Activated naive CD4-positive, alpha-beta T cell treated with anti-CD3 and anti-CD28 coated beads, Interleukin-2, amount 10 ng/mL, durations not matched to agents 7 days and 5 days (primary cell): ENCODE measurements at regions not wholly inside any gene's neighbourhood (a gene's known extent, or its start where the extent isn't known, plus 50 kb on each side); places are given as distances from the start of the nearest gene placed in this dataset.

ENCODE experiments used
- CTCF ChIA-PET: fragments of 350-600 bp; sonication (Branson Sonifier 250); formaldehyde crosslinking; loops from one replicate; lab custom pipeline; 2021; ENCODE audit warnings: antibody characterized with exemption; lab: Charles Lee
- DNase-seq: peaks from one replicate; pipeline ENCODE4 v3.0.0-alpha.2; 2020
- H3K27ac Mint-ChIP-seq: one replicate; pipeline ENCODE4 v1.8.0; 2021; ENCODE audit warnings: mild to moderate bottlenecking, moderate library complexity, mixed read lengths
- H3K27me3 Mint-ChIP-seq: one replicate; pipeline ENCODE4 v1.8.0; 2021; ENCODE audit warnings: mild to moderate bottlenecking, mixed read lengths
- H3K36me3 Mint-ChIP-seq: one replicate; pipeline ENCODE4 v1.8.0; 2021; ENCODE audit warnings: mixed read lengths
- H3K4me1 Mint-ChIP-seq: one replicate; pipeline ENCODE4 v1.8.0; 2021; ENCODE audit warnings: mixed read lengths
- H3K4me3 Mint-ChIP-seq: one replicate; pipeline ENCODE4 v1.8.0; 2021; ENCODE audit warnings: mild to moderate bottlenecking, moderate library complexity, mixed read lengths
- H3K9me3 Mint-ChIP-seq: one replicate; pipeline ENCODE4 v1.8.0; 2021; ENCODE audit warnings: mixed read lengths

DNA sequence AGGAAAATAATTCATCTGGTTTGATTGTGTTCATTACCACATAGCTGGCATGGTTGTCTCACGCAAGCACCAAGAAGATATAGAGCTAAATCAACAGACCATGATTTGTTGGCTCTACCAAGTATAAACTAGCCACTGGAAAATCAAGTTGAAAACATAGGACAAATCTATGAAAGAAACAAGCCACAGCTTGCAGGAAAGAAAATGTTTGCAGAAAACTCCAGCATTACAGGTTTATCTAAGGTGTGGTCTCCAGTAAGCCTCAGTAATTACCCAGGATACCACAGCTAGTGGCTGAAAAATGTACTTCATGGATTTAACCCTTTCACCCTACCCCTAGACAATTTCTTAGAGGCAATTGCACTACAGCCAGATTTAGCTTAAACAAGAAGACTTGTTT is 340.6 kb downstream of the SOX2 start:
- no peak for DNase-seq
- Mint-ChIP-seq H3K36me3 (no peaks in the 10 kb centered on the region), H3K4me3 (no peak overlapping the region), H3K27ac (no peak overlapping the region), H3K27me3 (no peaks in the 10 kb centered on the region), H3K4me1 (no peaks in the 10 kb centered on the region), H3K9me3 (no peaks in the 10 kb centered on the region)
- CTCF ChIA-PET, result no interaction called here

DNA sequence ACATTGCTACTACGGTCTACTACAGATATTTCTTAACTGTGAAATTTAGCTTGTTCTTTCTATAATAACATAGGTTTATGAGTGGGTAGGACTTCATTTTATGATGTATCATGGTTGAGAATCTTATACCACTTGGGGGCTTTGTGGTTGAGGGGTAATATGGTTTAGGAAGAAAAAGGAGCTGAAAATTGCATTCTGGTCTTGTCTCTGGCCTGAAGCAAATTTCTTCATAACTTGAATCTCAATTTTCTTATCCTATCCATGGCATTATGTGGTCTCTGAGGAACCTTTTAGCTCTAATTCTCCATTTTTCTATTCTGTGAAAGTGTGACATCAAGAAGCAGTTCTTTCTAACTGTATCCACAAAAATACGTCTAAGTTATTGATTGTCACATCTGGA is 341.0 kb downstream of the SOX2 start:
- DNase-seq, result no peak
- Mint-ChIP-seq H3K4me3 (no peak overlapping the region), H3K36me3 (no peaks in the 10 kb centered on the region), H3K9me3 (no peaks in the 10 kb centered on the region), H3K4me1 (no peaks in the 10 kb centered on the region), H3K27me3 (no peaks in the 10 kb centered on the region), H3K27ac (no peak overlapping the region)
- CTCF ChIA-PET, result no interaction called here

DNA sequence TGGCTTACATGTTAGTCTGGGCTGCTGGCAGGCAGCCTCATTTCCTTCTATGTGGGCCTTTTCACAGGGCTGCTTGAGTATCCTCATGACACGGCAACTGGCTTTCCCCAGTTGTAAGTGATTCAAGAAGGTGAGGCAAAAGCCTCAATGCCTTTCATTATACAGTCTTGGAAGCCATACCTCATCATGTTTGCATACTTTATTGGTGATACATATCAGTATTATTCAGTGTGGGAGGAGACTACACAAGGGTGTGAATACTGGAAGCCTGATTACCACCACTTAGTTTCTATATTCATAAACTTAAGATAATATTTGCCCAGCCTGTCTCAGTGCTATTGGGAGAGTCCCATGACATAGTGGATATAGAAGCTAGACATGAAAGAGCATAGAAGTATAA is 346.8 kb downstream of the SOX2 start:
- Mint-ChIP-seq H3K36me3 (no peaks in the 10 kb centered on the region), H3K4me1 (no peaks in the 10 kb centered on the region), H3K4me3 (no peak overlapping the region), H3K27ac (no peak overlapping the region), H3K9me3 (no peaks in the 10 kb centered on the region), H3K27me3 (no peaks in the 10 kb centered on the region)
- CTCF ChIA-PET, result no interaction called here
- DNase-seq, result no peak

DNA sequence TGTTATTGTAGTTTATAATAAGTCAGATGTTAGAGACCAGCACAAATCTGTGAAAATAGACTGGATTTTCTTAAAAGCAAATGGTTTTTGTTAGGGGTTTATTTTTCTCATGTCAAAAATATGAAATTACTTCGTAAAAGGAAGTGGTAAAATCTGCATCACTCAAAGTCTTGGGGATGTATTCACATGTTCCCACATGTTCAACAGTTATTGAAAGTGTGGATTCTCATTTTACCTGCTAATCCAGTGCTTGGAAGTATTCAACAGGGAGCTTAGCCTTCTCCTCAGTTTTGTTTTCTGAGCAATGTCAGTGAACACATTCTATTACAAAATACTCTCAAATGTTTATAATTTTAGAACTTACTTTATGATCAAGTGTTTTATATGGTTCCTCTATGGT is 352.0 kb downstream of the SOX2 start:
- Mint-ChIP-seq H3K36me3 (no peaks in the 10 kb centered on the region), H3K27ac (no peak overlapping the region)

DNA sequence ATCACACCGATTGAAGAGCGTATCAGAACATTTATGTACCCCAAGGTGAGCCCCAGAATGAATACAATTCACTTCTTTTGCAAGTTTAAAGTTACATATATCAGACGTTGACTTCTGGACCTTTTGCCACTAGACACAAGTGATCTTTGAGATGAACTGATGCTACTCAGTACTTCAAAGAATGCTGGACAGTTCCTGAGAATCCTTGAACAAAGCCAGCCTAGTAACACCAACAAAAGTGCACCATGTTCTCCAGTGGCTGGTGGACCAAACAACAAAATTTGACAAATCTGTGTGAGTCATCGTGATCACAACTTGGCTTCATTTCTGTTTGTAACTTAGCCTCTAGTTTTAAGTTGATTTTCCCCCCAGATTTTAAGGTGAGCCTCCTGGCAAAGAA is 355.7 kb downstream of the SOX2 start:
- H3K4me3 Mint-ChIP-seq, result no peak overlapping the region

More for the DNA sequence above, 352.0 kb downstream of the SOX2 start:
- Mint-ChIP-seq H3K4me3 (no peak overlapping the region), H3K9me3 (no peaks in the 10 kb centered on the region), H3K27me3 (no peaks in the 10 kb centered on the region), H3K4me1 (no peaks in the 10 kb centered on the region)
- CTCF ChIA-PET, result no interaction called here
- no peak for DNase-seq

DNA sequence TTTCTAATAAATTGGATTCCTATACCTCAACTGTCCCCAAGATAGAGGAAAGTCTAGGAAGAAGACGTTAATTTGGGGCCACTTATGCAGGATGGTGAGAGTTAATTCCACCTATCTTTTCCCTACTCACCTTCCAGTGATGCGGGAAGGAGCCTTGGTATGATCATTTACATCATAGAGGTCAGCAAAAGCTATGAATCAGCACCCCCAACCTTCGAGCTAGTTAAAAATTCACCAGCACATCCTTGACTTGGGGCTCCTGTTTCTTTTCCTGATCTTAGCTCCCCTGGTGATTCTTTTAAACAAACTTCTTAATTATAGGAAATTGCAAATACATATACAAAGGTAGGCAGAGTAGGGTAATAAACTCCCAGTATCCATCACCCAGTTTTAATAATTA is 366.6 kb downstream of the SOX2 start:
- Mint-ChIP-seq H3K27me3 (no peaks in the 10 kb centered on the region), H3K27ac (no peak overlapping the region), H3K4me1 (no peaks in the 10 kb centered on the region), H3K9me3 (no peaks in the 10 kb centered on the region), H3K36me3 (no peaks in the 10 kb centered on the region), H3K4me3 (no peak overlapping the region)
- CTCF ChIA-PET, result no interaction called here
- no peak for DNase-seq

More for the DNA sequence above, 355.7 kb downstream of the SOX2 start:
- H3K27me3 Mint-ChIP-seq, result no peaks in the 10 kb centered on the region
- CTCF ChIA-PET, result no interaction called here
- no peak for DNase-seq
- H3K27ac Mint-ChIP-seq, result no peak overlapping the region
- H3K4me1 Mint-ChIP-seq, result no peaks in the 10 kb centered on the region
- no peaks in the 10 kb centered on the region for H3K36me3 Mint-ChIP-seq
- H3K9me3 Mint-ChIP-seq, result no peaks in the 10 kb centered on the region

DNA sequence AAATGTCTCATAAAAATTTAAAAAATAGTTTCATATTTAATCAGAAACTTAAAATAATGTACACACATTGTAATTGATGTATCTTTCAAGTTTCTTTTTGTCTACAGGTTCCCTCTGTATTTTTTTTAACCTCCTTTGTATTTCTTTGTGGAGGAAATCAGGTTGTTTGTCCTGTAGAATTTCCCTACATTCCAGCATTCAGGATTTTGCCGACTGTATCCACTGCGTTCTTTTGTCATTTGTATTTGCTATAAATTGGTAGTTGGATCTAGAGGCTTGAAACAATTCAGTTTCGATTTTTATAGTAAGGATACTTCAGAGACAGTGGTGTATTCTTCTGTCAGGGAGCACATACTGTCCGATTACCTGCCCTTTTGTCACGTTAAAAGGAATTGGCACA is 367.2 kb downstream of the SOX2 start:
- Mint-ChIP-seq H3K4me3 (no peak overlapping the region), H3K4me1 (no peaks in the 10 kb centered on the region), H3K27ac (no peak overlapping the region), H3K27me3 (no peaks in the 10 kb centered on the region), H3K36me3 (no peaks in the 10 kb centered on the region), H3K9me3 (no peaks in the 10 kb centered on the region)
- CTCF ChIA-PET, result no interaction called here
- no peak for DNase-seq

DNA sequence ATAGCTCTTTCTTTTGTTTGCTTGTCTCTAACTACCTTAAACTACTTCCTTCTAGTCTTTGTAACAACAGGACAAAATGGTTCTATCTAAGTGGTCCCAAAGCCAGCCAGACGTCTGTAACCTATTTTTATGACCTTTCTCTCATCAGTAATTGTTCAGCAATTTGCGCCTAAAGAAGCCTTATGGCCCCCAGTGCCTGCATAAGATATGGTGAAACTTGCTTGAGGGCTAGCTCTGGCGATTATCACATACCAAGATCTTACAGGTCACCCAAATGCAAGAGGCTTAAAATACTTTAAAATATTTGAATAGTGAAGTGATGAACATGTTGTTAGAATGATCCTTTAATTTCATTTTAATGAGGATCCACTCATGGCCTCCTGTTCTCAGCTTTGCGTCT is 369.4 kb downstream of the SOX2 start:
- H3K27ac Mint-ChIP-seq, result no peak overlapping the region
- H3K27me3 Mint-ChIP-seq, result no peaks in the 10 kb centered on the region
- no peak for DNase-seq
- no peak overlapping the region for H3K4me3 Mint-ChIP-seq
- CTCF ChIA-PET, result no interaction called here
- H3K4me1 Mint-ChIP-seq, result no peaks in the 10 kb centered on the region
- H3K9me3 Mint-ChIP-seq, result no peaks in the 10 kb centered on the region
- no peaks in the 10 kb centered on the region for H3K36me3 Mint-ChIP-seq

DNA sequence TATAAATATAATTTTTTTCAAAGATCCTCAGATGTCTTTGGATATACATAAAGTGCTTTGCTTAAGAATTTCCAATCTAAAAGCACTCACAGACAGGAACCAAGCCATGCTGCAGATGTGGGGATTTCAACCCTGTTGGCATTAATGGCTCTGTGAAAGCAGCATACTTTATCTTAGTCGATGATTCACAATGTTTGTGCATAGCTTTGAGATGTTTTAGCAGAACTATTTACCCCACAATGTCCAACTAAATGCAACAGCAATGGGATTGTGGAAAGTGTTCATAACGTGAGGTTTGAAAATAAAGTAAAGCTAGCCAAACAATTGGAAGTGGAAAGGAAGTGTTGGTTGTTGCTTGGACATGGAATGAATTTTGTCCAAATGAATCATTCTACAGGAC is 371.4 kb downstream of the SOX2 start:
- H3K4me1 Mint-ChIP-seq, result no peaks in the 10 kb centered on the region
- H3K27me3 Mint-ChIP-seq, result no peaks in the 10 kb centered on the region
- DNase-seq, result no peak
- H3K9me3 Mint-ChIP-seq, result no peaks in the 10 kb centered on the region
- CTCF ChIA-PET, result no interaction called here
- no peak overlapping the region for H3K27ac Mint-ChIP-seq
- H3K4me3 Mint-ChIP-seq, result no peak overlapping the region
- no peaks in the 10 kb centered on the region for H3K36me3 Mint-ChIP-seq

DNA sequence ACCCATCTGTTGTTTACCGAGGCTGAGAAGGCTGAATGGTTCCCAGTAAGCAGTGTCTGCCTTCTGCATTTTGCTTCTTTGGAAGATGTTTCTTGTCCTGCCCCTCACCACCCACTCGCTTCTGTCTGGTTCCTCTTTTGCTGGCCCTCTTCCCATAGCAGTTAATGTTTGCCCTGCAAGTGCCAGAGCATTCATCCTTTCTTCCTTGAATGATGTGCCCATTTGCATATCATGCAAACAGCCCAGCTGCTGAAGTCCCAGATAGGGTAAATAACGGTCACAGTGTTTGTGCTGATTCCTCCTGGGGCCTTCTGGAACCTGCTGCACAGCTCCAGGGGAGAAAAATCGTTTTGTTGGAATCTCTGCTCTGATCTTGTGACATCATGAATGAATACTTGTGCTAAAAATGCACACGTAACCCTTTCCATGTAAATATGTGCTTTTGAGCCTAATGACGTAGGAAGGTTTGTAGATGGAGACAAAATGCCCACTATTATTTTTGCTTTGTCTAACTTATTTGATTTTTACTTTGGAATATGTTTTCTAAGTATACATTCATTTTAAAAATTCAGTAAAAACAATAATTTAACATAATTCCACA is 381.0 kb downstream of the SOX2 start:
- Mint-ChIP-seq H3K4me3 (no peak overlapping the region), H3K27me3 (no peaks in the 10 kb centered on the region), H3K9me3 (peaks cover 4% of the 10 kb centered on the region), H3K36me3 (no peaks in the 10 kb centered on the region), H3K27ac (no peak overlapping the region), H3K4me1 (no peaks in the 10 kb centered on the region)
- DNase-seq, result no peak
- CTCF ChIA-PET, result no interaction called here

DNA sequence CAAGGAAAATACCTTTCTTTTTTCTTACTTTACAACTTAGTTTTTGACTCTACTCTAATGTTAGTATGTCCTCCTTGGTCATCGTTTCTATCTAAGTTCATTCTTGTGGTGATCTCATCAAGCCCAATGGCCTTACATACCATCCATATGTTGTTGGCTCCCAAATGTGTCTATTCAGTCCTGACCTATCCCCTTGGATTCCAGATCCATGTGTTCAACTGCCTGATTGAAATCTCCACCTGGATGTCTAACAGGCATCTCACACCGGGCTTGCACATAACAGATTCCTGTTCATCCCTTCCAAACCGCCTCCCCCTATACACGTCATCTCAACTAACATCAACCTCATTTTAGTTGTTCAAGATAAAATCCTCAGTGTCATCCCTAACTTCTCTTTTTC is 382.6 kb downstream of the SOX2 start:
- CTCF ChIA-PET, result no interaction called here
- Mint-ChIP-seq H3K4me3 (no peak overlapping the region), H3K4me1 (no peaks in the 10 kb centered on the region), H3K27me3 (no peaks in the 10 kb centered on the region), H3K27ac (no peak overlapping the region), H3K9me3 (peaks cover 4% of the 10 kb centered on the region), H3K36me3 (no peaks in the 10 kb centered on the region)
- DNase-seq, result no peak

DNA sequence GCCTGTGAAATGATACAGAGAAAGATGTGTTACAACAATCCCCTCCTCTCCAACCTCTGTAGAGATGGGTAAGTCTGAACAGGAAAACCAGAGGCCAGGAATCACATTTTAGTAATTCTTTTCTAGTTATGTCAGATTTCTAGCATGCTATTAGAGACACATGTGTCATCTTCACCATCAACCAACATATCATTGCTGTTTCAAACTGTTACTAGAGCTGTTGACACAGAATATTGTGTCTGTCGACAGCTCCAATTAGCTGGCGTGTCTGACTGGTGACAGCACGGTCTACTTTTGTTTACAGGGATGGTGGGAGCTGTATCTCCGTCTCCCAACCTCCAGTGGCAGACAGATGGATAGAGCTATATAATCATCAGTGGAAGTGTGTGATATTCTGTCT is 393.2 kb downstream of the SOX2 start:
- CTCF ChIA-PET, result no interaction called here
- H3K36me3 Mint-ChIP-seq, result no peaks in the 10 kb centered on the region
- DNase-seq, result no peak
- H3K9me3 Mint-ChIP-seq, result peaks cover 1% of the 10 kb centered on the region
- no peaks in the 10 kb centered on the region for H3K4me1 Mint-ChIP-seq
- H3K4me3 Mint-ChIP-seq, result no peak overlapping the region
- no peaks in the 10 kb centered on the region for H3K27me3 Mint-ChIP-seq
- H3K27ac Mint-ChIP-seq, result no peak overlapping the region

DNA sequence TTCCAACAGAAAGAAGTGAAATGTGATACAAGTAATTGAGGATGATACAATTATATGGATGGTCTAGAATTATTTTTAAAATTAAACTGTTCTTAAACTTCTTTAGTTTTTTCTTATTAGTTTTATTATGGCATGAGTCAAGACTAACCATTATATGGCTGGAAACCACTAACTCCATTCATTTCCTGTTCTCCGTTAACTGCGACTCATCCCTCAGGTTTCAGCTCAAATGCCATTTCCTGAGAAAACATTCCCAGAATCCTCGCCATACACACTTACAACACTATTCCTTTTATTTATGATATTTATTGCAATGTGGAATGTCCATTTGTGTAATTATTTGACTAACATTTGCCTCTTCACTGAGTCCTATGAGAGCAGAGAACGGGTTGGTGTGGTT is 394.1 kb downstream of the SOX2 start:
- Mint-ChIP-seq H3K27me3 (no peaks in the 10 kb centered on the region), H3K27ac (no peak overlapping the region), H3K4me3 (no peak overlapping the region), H3K9me3 (peaks cover 1% of the 10 kb centered on the region), H3K36me3 (no peaks in the 10 kb centered on the region), H3K4me1 (no peaks in the 10 kb centered on the region)
- CTCF ChIA-PET, result no interaction called here
- no peak for DNase-seq

DNA sequence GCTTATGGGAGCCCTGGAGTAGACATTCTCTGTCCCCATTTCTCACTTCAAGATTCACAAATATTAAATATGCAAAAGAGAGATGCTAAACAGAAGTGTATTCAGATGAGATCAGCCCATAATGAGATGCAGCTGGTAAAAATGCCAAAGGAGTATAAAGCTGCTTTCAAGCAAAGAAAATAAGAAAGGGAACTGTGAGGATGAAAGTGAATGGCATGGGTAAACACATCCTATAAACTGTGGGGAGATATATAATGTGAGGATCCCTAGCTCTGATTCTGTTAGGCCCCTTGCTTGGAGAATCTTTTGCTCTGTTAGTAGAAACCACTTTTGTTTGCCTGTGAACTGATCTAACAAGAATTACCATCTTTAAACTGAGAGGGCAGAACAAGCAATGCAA is 396.6 kb downstream of the SOX2 start:
- H3K4me3 Mint-ChIP-seq, result no peak overlapping the region
- H3K9me3 Mint-ChIP-seq, result no peaks in the 10 kb centered on the region
- no peaks in the 10 kb centered on the region for H3K27me3 Mint-ChIP-seq
- no peaks in the 10 kb centered on the region for H3K36me3 Mint-ChIP-seq
- no peak overlapping the region for H3K27ac Mint-ChIP-seq
- CTCF ChIA-PET, result no interaction called here
- no peak for DNase-seq
- no peaks in the 10 kb centered on the region for H3K4me1 Mint-ChIP-seq

DNA sequence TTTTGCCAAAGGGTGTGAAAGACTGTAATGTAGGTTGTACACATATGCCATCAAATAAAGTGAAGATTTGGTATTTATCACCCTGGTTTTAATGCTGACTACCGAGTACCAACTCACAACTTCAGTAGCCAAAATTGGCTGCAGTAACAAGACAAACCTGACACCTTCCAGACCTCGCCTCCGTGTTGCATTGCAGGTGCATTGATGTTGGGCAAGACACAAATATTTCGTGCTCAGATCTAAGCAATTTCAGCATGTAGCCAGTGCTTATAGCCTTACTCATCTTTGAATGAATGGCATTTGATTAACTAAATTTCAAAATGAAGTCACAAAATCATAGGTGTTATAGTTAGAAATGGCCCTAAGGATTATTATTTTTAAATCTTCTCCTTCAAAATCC is 400.2 kb downstream of the SOX2 start:
- Mint-ChIP-seq H3K36me3 (no peaks in the 10 kb centered on the region), H3K27me3 (no peaks in the 10 kb centered on the region)
- CTCF ChIA-PET, result no interaction called here

More for the DNA sequence above, 400.2 kb downstream of the SOX2 start:
- H3K4me1 Mint-ChIP-seq, result no peaks in the 10 kb centered on the region
- DNase-seq, result no peak
- H3K4me3 Mint-ChIP-seq, result no peak overlapping the region
- no peaks in the 10 kb centered on the region for H3K9me3 Mint-ChIP-seq
- no peak overlapping the region for H3K27ac Mint-ChIP-seq
